Esophagus squamous epithelium (tissue), 4 donors: ENCODE measurements at regions not wholly inside any gene's neighbourhood (a gene's known extent, or its start where the extent isn't known, plus 50 kb on each side); places are given as distances from the start of the nearest gene placed in this dataset.

Experiments used
- POLR2A ChIP-seq, 4 donors: fragments of 450-650 bp; IDR thresholded peaks; one replicate each; pipeline ENCODE4 v1.6.1; 2017; ENCODE audit warnings: antibody characterized with exemption in 4 of 4, mild to moderate bottlenecking in 4 of 4, moderate library complexity in 3 of 4
- TF ChIP-seq, protein P1 (sequence below), 6 experiments: fragments of 450-650 bp in 4 of 6; fragments of 200-600 bp in 2 of 6; sonication (generic) in 2 of 6; IDR thresholded peaks; one replicate each; pipeline ENCODE4 v1.5.1; 2016 to 2019; ENCODE audit warnings: antibody characterized with exemption in 6 of 6, mild to moderate bottlenecking in 4 of 6, moderate library complexity in 4 of 6

DNA sequence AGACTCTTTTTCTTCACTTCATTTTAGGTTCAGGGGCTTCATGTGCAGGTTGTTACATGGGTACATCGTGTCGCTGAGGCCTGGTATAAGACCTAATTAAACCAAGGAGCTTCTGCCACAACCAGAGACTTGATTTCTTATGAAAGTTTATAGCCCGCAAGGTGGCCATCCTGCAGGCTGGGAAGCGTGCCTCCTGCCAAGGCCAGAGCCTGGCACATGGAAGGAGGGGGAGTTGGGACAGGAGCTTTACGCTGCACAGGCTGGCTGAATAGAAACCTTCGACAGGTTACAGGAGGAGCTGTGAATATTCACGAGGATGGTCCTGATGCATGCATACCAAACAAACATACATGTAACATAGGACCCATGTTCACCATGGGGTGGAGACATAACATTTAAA lies 50.1 kb upstream of the SIMC1 start:
- TF ChIP-seq, protein P1, sequence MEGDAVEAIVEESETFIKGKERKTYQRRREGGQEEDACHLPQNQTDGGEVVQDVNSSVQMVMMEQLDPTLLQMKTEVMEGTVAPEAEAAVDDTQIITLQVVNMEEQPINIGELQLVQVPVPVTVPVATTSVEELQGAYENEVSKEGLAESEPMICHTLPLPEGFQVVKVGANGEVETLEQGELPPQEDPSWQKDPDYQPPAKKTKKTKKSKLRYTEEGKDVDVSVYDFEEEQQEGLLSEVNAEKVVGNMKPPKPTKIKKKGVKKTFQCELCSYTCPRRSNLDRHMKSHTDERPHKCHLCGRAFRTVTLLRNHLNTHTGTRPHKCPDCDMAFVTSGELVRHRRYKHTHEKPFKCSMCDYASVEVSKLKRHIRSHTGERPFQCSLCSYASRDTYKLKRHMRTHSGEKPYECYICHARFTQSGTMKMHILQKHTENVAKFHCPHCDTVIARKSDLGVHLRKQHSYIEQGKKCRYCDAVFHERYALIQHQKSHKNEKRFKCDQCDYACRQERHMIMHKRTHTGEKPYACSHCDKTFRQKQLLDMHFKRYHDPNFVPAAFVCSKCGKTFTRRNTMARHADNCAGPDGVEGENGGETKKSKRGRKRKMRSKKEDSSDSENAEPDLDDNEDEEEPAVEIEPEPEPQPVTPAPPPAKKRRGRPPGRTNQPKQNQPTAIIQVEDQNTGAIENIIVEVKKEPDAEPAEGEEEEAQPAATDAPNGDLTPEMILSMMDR (IDR thresholded peaks at IDR 0.05), result no peak
- no peak for TF ChIP-seq POLR2A (IDR thresholded peaks at IDR 0.05)
